ENCODE measurements at regions not wholly inside any gene's neighbourhood (a gene's known extent, or its start where the extent isn't known, plus 50 kb on each side); places are given as distances from the start of the nearest gene placed in this dataset.

DNA sequence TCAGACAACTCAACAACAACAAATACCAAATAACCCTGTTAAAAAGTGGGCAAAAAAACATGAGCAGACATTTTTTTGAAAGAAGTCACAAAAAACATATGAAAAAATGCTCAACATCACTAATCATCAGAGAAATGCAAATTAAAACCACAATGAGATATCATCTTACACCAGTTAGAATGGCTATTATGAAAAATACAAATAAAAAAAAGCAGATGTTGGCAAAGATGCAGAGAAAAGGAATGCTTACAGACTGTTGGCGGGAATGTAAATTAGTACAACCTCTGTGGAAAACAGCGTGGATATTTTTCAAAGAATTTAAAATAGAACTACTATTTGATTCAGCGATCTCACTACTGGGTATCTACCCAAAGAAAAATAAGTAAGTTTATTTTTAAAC, 114.0 kb downstream of the SLC38A4 start:
- TF ChIP-seq CTCF (IDR thresholded peaks at IDR 0.05; ENCODE audit: poor library complexity, severe bottlenecking) (no peak), EP300 (conservative IDR thresholded peaks at IDR 0.05; ENCODE audit: poor library complexity, severe bottlenecking) (no peak), EZH2 (IDR thresholded peaks at IDR 0.05; ENCODE audit: borderline replicate concordance, insufficient read depth, low read length, poor library complexity, severe bottlenecking) (no peak), POLR2AphosphoS5 (IDR thresholded peaks at IDR 0.05) (no peak), SMC3 (conservative IDR thresholded peaks at IDR 0.05; ENCODE audit: poor library complexity) (no peak), TAF1 (IDR thresholded peaks at IDR 0.05; ENCODE audit: low read depth) (no peak), RAD21 (conservative IDR thresholded peaks at IDR 0.05) (no peak), MXI1 (conservative IDR thresholded peaks at IDR 0.05; ENCODE audit: poor library complexity, severe bottlenecking) (no peak)
- TF ChIP-seq, protein P1, sequence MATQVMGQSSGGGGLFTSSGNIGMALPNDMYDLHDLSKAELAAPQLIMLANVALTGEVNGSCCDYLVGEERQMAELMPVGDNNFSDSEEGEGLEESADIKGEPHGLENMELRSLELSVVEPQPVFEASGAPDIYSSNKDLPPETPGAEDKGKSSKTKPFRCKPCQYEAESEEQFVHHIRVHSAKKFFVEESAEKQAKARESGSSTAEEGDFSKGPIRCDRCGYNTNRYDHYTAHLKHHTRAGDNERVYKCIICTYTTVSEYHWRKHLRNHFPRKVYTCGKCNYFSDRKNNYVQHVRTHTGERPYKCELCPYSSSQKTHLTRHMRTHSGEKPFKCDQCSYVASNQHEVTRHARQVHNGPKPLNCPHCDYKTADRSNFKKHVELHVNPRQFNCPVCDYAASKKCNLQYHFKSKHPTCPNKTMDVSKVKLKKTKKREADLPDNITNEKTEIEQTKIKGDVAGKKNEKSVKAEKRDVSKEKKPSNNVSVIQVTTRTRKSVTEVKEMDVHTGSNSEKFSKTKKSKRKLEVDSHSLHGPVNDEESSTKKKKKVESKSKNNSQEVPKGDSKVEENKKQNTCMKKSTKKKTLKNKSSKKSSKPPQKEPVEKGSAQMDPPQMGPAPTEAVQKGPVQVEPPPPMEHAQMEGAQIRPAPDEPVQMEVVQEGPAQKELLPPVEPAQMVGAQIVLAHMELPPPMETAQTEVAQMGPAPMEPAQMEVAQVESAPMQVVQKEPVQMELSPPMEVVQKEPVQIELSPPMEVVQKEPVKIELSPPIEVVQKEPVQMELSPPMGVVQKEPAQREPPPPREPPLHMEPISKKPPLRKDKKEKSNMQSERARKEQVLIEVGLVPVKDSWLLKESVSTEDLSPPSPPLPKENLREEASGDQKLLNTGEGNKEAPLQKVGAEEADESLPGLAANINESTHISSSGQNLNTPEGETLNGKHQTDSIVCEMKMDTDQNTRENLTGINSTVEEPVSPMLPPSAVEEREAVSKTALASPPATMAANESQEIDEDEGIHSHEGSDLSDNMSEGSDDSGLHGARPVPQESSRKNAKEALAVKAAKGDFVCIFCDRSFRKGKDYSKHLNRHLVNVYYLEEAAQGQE (IDR thresholded peaks at IDR 0.05; ENCODE audit: borderline replicate concordance) = no peak
